GM18520 (cell line): ENCODE measurements at regions not wholly inside any gene's neighbourhood (a gene's known extent, or its start where the extent isn't known, plus 50 kb on each side); places are given as distances from the start of the nearest gene placed in this dataset.

Experiments used
- ATAC-seq: cut with Tn5 transposase; IDR thresholded peaks from one replicate; pipeline ENCODE4 v1.9.1; 2021; ENCODE audit not compliant: unreplicated experiment

- ATAC-seq: no peak
These were observed 294.8 kb upstream of the C2CD4B start for GRCh38 chr15:62459875-62460274.

DNA sequence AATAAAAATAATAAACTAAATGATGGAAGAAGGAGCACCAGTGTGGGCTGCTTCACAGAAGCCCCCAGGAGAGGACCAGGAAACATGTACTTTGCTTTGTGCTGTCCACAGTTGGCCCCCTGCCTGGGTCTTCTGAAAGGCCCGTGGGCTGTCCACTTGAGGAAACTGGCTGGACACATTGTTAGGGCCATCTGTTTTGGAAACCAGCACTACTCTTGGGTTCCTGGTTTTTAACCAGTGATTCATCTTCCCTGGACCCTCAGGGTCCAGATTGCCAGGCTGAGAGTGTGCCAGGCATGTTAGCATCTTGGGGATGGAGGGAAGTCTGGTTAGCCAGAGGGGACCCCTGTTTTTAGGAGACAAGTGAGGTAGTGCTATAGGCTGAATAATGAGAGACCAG, 297.2 kb upstream of the C2CD4B start:
- no peak for ATAC-seq

GRCh38 chr15:62462721-62463120, 297.6 kb upstream of the C2CD4B start:
- ATAC-seq: no peak

- no peak for ATAC-seq
These were observed 299.6 kb upstream of the C2CD4B start for GRCh38 chr15:62464705-62465104.

DNA sequence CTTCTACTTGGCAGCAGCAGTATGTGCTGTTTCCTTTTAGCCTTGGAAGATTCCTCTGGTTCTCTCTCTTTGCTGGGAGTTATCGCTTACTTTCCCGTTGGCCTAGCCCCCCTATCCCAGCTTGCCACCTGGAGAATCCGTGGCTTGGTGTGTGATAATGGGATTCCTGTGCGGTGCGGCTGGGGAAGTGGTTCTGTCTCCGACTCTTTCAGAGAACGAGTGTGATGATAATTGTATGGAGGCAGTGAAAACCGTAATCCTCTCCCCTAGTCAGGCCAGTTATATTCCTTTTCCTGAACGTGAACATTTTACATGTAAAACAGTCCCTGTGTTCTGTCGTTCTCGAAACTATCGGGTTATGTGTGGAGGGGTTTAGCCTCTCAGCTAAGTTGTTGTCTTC, 300.1 kb upstream of the C2CD4B start:
- ATAC-seq: no peak

DNA sequence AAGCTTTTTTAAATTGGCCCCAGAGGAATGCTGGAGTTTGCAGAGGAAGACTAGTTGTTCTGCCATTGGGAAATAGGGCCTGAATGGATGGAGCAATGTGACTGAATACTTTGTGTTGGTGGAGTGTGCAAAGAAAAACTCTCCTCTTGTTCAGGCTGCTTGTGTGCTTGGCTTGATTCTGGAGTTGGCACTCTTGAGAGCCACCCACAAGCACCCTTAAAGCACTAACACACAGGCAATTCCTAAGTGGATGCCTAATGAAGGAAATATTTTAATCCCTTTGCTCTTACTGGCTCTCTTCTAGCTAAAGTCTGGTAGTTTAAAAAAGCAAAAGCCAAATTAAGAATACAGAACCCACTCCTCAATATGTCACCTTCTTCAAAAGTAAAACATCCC, 304.4 kb upstream of the C2CD4B start:
- no peak for ATAC-seq

- ATAC-seq: no peak
These were observed 305.0 kb upstream of the C2CD4B start for GRCh38 chr15:62469874-62470688.

DNA sequence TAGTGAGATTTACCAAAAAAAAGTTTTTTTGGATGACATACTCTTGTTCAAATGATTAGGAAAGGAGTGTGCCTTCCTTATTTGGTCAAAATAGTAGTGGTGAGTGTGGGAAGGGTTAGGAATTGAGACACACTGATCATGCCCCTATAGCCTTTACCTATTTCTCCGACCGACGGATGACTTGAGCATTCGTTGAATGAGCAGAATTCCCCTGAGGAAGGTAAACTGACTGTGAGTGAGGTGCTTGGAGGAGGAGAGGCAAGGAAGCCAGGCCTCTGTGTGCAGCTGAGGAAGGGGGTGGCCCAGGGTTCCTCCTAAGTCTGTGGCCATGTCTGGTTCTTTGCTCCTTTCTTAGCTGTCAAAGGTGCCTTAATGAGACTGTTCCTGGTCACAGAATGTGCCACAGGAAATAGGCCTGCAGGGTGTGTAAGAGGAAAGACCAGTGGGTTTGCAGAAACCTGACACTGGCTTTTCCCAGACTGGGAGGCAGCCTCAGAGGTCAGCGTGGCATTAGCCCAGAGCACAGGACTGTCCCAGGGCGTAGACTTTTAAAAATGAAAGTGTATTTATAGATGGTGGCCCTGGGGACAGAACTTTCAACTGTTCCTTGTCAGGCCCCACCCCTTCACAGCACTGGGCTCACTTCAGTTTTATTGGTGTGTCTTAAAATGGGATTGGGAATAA, 307.7 kb upstream of the C2CD4B start:
- no peak for ATAC-seq

GRCh38 chr15:62474021-62474770, 309.1 kb upstream of the C2CD4B start:
- ATAC-seq: no peak

DNA sequence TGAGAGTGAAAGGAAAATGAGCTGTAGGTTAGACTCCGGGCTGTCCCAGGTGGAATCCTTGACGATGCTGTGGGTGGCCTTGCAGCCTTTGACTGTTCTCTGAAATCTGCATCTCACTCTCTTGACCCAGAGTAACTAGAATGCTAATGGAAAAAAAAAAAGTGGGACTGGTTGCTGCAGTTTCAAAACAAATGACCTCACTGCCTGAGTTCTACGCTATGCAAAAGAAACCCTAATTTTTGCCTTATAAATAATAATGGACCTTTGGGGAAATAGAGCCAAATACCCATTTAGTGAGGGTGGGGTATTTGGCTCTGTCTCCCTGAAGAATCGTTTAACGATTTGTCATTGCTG, 309.7 kb upstream of the C2CD4B start:
- no peak for ATAC-seq

DNA sequence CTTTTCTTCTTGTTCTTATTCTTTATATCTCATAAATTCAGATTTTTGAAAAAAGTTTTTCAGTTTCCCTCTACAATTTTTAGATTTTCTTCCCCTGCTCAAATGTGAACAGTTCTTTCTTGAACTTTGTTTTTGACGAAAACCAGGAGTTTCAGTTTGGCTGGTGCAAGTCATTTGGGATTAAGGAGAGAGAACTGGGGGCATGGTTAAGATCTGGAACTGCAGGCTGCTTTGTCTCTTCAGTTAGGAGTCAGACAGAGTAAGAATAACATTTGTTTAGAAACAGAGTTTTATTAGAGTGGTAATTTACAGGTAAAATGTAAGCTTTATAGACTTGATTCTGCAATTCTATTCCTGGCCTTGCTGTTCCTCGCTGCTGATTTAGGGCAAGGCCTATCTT, 310.5 kb upstream of the C2CD4B start:
- no peak for ATAC-seq

DNA sequence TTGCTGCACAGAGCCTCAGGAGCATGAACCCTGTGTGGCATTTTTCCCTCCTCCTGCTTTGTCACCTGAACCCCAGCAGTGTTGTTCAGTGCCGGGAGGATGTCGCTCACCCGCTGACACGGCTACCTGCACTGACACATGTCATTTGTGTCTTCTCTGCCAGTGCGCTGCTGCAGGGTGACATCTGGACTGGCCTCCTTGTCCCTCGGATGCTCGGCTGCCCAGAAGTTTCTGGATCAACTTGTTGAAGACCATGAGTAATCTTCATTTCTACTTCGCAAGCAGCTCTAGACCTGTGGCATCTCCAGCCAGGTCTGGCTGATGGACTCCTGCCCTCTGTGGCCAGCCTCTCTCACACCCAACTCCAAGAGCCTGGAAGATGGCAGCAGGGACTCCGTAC, 311.1 kb upstream of the C2CD4B start:
- no peak for ATAC-seq

- ATAC-seq: no peak
These were observed 312.8 kb upstream of the C2CD4B start for GRCh38 chr15:62477929-62478328.

DNA sequence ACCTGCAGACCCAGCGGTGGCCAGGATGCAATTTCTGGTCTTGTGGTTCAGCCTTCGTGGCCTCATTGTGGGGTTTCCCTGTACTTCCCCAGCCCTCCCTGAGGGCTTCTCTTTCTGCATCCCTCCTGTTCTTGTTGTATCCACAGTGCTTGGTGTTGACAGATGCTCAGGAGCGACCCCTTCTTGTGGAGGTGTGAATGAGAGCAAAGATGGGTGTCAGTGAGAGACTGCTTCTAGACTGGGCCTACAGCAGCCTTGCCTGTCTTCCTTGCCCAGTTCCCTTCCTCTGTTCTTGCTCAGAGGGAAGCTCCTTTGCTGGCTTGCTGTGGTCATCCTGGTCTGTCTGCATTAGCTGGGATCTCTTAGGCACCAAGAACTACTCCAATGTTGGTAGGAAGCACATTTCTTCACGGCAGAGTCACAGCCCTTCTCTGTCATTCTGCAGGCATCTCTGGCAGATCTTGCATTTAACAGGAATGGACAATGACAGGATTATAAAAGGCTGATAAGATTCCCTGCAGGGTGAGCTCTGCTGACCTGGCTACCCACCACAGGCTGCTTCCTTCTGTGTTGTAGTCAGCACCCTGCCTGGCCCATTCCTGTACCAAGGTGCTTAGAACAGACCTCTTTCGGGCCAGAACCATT, 317.8 kb upstream of the C2CD4B start:
- no peak for ATAC-seq

- no peak for ATAC-seq
These were observed 318.7 kb upstream of the C2CD4B start for GRCh38 chr15:62483814-62484213.

DNA sequence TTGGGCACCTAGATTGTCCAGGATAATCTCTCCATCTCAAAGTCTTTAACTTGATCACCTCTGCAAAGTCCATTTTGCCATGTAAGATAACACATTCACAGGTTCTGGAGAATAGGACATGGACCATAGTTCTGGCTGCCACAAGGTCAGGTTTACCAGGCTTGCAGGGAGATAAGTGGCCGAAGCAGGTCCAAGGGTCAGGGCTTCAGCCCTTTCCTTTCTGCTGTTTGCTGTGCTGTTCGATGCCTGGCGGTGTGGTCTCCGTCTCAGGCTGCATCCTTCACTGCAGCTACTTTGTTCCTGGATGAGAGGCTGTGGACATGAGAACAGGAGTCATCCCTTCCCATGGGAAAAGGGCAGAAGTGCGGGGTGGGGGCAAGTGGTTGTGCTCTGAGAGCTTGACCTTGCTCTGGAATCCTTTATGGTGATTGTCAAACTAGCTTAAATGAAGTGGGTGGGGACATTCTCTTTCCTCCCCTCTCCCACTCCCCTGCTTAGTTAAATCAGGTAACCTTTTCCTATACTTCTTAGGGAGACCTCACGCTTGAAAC, 320.2 kb upstream of the C2CD4B start:
- no peak for ATAC-seq

GRCh38 chr15:62486041-62486440, 321.0 kb upstream of the C2CD4B start:
- no peak for ATAC-seq

GRCh38 chr15:62488387-62488786, 323.3 kb upstream of the C2CD4B start:
- ATAC-seq: no peak

- ATAC-seq: no peak
These were observed 326.6 kb upstream of the C2CD4B start for GRCh38 chr15:62491642-62492041.

- ATAC-seq: no peak
These were observed 327.8 kb upstream of the C2CD4B start for GRCh38 chr15:62492900-62493299.

GRCh38 chr15:62494197-62494596, 329.1 kb upstream of the C2CD4B start:
- no peak for ATAC-seq
